Activated CD4-positive, alpha-beta T cell treated with anti-CD3 and anti-CD28 coated beads, Interleukin-2, amount 50 U/mL, for 48 hours (primary cell): ENCODE measurements at regions not wholly inside any gene's neighbourhood (a gene's known extent, or its start where the extent isn't known, plus 50 kb on each side); places are given as distances from the start of the nearest gene placed in this dataset.

ENCODE experiments used
- DNase-seq, 2 experiments: peaks; one replicate each; pipeline ENCODE4 v3.0.0-alpha.2; 2020

DNA sequence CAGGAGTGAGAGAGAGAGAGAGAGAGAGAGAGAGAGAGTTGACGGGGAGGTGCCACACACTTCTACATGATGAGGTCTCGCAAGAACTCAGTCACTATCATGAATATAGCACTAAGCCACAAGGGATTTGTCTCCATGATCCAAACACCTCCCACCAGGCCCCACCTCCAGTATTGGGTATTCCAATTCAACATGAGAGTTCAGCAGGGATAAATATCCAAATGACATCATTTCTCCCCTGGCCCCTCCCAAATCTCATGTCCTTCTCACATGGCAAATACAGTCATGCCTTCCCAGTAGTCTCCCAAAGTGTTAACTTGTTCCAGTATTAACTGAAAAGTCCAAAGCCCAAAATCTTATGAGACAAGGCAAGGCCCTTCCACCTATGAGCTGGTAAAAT is 330.7 kb downstream of the CDH26 start:
- no peak for DNase-seq

GRCh38 chr20:60292001-60292520 is 333.8 kb downstream of the CDH26 start:
- DNase-seq: no peak

DNA sequence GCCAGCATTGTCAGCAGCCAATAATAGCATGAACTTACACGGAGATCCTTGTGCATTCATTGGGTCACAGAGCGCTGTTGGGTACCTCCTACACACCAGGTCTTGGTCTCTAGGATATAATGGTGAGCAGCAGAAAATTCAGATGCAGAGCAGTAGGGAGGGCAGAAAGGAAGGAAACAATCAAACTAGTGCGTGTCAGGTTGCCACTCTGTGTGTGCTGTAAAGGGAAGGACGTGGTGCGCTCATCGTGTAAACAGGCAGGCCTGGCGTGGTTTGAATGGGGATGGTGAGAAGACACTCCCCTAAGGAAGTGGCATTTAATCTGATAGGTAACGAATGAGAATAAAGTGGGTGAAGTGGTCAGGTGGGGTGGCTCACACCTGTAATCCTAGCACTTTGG is 336.4 kb downstream of the CDH26 start:
- DNase-seq: no peak

DNA sequence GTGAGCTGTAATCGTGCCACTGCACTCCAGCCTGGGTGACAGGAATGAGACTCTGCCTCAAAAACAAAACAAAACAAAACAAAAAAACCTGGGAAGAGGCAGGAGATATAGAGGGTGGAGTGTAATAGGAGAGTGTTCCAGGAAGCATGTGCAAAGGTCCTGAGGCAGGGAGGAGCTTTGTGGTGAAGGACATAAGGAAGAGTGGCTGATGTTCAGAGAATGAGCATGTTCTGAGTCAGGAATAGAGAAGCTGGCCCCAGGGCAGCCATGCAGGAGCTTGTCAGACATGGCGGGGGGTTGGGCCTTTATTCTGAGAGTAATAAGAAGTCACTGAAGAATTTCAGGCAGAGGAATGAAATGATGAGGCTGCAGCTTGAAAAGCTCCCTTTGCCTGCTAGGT is 337.0 kb downstream of the CDH26 start:
- no peak for DNase-seq

DNA sequence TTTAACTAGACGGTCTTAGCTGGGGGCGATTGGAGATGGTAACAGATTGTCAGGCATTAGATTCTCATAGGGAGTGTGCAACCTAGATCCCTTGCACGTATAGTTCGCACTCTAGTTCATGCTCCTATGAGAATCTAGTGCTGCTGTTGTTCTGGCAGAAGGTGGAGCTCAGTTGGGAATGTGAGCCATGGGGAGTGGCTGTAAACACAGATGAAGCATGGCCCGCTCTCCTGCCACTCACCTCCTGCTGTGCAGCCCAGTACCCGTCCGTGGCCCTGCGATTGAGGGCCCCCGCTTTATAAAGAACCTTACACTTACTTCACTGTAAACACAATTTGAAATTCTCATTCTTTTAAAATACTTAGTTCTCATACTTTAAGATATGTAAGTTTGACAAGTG is 339.4 kb downstream of the CDH26 start:
- DNase-seq: no peak

- DNase-seq: no peak
Measured at GRCh38 chr20:60298647-60299046, 340.4 kb downstream of the CDH26 start.

DNA sequence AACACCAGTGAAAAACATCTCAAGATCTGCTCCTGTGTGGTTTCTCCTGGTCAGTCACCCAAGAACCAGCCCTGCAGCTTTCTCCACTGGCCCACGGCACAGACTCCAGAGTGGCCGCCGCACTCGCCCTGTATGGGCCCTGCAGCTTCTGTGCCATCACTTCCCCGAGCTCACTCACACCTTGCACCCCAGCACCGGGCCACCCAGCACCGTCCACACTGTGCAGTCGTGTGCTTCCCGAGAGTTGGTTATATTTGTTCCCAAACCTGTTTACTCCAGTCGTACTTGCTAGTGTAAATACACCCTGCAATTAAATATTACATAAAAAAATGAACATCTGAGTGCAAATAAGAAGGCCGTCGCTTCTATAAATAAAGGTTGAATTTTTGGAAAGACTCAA is 341.7 kb downstream of the CDH26 start:
- no peak for DNase-seq

DNA sequence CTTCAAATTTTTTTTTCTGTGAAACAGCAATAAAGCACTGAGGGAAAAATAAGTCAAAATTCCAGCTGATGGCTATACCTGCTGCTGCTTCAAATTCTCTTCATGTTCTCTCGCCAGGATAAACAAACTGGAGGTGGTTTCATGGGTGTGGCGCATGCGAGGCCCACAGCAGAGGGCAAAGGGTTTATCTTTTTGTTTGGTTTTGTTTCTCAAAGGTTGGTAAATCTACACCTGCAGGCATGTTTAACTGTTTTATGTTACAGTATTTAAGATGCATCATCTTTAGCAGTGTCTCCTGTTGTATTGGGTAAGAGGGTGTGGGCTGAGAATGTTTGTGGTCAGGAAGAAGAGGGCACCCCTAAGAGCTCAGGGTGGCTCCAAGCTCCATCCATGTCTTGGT is 342.2 kb downstream of the CDH26 start:
- no peak for DNase-seq

DNA sequence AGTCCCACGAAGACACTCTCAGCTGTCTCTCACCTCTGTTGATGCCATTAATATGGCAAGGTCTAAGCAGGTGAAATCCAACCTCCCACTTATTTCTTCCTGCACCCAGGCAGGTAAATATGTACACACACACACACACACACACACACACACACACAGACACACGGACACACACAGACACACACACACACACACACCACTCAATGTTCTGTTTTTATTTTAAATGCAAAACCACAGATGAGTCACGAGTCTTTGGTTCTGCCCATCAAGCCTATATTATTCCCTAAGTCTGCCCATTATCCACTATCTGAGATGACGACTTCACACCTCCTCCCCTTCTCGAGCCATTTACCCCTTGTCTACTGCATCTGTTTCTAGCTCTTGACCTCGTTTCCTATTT is 344.7 kb downstream of the CDH26 start:
- DNase-seq: no peak

DNA sequence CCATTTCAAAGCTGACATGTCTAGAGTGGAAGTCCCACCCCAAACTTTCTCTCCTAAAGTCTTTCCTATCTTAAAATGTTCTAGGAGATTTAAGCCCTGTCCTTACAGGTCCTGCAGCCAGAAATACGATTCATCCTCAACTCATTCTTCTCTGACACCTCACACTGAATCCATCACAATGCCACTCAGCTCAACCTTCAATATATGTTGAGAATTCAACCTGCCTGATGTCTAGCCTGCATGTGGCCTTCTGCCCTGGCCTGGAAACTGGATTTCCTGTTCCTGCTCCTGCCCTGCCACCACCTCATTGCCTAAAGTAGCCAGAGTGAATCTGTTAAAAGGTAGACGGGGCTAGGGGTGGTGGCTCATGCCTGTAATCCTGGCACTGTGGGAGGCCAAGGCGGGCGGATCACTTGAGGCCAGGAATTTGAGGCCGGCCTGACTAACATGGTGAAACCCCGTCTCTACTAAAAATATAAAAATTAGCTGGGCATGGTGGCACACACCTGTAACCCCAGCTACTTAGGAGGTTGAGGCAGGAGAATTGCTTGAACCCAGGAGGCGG is 345.9 kb downstream of the CDH26 start:
- no peak for DNase-seq

DNA sequence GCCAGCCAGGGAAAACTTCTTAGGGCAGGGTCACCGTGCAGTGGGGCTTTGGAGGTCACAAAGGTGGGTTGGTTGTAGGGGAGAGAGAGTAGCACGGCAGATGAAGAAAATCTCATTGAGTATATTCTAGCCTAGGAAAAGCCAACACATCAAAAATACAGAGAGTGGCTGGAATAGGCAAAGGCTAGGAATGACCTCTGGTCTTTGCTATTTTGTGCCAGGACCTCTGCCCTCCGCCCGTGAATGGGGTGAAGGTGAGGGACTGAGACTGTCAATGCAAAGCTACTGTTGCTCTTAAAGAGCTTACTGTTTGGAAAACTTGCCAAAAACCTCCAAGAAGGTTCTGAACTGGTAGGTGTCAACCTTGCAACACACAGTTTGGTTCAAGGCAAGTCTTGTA is 346.7 kb downstream of the CDH26 start:
- DNase-seq: no peak

GRCh38 chr20:60306105-60306504 is 347.9 kb downstream of the CDH26 start:
- DNase-seq: no peak

DNA sequence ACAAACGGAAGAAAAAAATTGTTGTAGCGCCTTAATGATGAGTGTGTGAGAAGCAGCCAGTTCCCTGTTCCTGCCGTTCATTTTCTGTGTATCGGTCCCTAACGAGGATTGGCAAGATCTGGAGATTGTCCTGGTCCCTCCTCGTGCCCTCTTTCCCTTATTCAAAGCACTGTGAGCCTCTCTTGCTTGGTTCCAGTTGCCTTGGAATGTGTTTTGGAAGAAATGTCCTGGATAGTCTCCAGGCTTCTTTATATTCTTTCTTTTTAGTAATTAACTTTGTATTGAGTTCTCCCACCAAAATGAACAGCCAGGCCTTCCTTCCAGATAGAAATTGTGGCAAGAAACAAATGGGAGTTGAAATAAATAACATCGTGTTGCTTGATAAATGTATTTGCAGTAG is 348.3 kb downstream of the CDH26 start:
- DNase-seq: no peak

- DNase-seq: no peak
Measured at GRCh38 chr20:60310560-60311349, 352.5 kb downstream of the CDH26 start.

DNA sequence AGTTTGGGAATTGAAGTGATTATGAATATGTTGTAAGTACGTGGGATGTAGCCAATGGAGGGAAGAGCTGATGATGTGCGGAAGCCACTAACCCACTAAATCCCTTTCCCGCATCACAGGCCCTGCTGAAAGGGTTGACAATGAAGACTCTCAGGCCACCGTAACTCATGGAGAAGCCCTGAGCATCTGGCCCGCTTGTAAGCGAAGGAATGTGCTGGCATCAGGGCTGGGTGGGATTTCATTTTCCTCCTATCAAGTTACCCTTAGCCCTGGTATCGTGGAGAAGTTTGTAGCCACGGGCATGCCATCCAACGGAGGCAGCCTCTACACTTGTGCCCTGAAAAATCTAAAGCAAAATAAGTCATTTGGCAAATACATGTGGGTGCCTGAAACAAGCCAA is 355.0 kb downstream of the CDH26 start:
- DNase-seq: no peak

- DNase-seq: no peak
Measured at GRCh38 chr20:60313614-60314013, 355.4 kb downstream of the CDH26 start.

- no peak for DNase-seq
Measured at GRCh38 chr20:60314727-60315126, 356.5 kb downstream of the CDH26 start.

DNA sequence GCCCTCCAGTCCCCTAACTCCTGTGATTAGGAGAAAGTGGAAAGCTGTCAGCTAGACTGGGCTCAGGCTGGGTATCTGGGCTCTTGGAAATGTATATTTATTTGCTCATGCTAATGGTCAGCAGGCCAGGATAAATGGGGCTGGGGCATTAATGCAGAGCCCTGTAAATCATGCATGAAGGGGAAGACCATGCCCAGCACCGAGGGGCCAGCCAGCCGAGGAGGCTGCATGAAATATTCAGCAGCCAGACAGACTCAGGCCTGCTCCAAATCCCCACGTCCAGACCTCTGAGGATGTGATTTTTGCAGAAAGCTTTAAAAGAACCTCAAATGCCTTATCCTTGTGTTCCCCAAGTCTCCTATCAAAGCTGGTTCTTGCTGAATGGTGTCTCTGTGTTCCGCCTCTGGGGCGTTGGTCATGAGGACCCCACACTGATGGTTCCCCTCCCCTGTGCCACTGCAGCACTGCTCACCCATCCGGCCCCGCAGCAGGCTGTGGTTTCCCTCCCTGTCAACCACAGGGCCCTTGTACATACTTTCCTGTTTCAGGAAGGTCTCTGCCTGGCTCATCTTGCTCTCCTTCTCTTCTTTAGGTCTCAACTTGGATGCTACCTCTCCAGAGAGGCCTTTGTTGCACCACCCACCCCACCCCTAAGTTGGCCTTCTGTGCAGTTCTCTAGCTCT is 358.4 kb downstream of the CDH26 start:
- no peak for DNase-seq

DNA sequence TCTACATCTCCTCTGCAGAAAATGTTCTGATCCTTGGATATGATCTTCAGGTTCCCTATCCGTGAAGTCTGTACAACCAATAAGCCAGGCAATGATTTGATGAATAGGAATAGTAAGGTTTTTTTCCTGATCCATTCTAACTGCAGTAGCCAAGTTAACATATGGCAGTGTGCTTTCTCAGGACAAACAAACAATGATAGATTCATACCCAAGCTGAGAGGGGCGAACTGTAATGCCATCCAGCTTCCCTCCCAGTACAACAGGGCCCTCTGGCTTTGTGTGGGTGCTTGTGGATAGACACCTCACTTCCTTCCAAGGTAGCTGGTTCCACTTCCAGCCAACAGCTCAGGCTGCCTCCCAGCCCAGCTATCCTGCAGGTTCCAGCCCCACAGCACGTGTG is 359.2 kb downstream of the CDH26 start:
- no peak for DNase-seq

DNA sequence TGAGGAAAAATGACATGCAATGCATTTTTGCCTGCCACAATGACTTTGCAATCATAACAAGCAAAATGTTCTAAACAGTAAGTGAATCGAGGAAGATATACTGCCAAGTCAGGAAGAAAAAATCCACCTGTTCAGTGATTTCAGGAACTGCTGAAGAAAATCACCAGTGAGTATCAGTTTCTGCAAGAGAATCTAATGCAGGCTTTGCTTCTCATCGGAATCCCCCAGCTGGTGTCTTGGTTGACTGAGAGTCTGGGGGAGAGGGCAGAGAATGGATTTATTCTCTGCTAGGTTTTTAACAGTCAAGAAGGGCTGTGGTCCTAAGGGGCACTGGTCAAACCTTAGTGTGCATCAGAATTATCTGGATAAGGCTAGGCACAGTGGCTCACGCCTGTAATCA is 363.4 kb downstream of the CDH26 start:
- DNase-seq: no peak

DNA sequence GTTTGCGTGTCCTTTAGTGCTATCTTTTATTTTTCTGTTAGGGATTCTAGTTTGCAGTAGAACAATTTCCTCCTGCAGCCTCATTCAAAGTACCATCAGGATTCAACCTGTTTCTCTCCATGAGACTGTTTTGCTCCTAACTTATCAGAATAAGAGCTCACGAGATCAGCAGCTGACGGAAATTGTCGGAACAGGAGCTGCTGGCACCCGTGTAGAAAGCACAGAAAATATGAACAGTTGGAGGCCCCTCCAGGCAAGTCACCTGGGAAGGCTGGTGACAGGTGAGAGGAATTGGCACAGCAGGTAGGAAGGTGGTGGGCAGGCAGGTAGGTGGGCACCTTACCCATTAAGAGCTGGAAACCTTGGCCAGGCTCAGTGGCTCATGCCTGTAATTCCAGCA is 368.6 kb downstream of the CDH26 start:
- DNase-seq: no peak

DNA sequence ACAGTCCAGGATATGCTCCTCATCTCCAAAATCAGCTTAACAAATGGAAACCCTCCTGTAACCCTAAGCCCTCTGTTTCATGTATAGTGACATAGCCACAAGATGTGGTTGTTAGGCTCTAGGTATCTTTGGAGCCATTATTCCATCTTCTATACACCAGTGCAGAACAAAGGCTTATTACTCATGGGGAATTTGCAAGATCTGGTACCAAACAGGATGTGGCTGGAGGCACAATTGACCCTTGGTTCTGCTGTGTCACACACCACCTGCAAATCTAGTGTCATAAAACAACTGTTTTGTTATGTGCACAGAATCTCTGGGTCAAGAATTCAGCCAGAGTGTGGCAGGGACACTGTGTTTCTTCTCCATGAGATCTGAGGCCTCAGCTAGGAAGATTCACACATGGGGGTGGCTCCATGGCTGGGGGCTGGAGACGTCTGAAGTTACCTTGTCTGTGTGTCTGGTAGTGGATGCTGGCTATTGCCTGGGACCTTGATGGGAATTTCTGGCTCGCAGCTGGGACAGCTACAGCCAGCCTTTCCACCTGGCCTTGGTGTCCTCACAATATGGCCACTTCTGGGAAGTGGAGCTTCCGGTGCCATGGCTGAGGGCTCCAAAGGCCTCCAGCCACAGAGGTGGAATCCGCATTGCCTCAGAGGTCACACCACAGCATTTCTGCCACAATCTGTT is 369.9 kb downstream of the CDH26 start:
- no peak for DNase-seq

- no peak for DNase-seq
Measured at GRCh38 chr20:60330461-60330860, 372.2 kb downstream of the CDH26 start.
